ENCODE measurements at regions not wholly inside any gene's neighbourhood (a gene's known extent, or its start where the extent isn't known, plus 50 kb on each side); places are given as distances from the start of the nearest gene placed in this dataset.

DNA sequence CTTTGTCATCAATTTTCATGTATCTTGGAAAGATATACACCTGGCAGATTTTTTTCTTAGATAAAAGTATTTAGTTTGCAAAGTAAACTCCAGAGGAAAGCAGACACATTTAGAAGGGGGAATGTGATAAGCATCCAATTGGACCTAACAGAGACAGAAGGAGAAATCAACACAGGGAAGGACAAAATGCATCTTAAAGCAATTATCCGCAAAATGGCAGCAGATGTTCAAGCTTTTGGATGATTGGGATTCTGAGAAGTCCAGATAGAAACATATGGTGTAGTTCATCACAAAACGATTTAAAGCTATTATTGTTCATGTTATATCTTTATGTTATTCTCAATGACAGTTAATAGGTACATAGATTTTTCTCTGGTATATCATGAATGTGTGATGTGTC lies 1153.1 kb upstream of the B3GALT2 start:
- TF ChIP-seq, protein P1, sequence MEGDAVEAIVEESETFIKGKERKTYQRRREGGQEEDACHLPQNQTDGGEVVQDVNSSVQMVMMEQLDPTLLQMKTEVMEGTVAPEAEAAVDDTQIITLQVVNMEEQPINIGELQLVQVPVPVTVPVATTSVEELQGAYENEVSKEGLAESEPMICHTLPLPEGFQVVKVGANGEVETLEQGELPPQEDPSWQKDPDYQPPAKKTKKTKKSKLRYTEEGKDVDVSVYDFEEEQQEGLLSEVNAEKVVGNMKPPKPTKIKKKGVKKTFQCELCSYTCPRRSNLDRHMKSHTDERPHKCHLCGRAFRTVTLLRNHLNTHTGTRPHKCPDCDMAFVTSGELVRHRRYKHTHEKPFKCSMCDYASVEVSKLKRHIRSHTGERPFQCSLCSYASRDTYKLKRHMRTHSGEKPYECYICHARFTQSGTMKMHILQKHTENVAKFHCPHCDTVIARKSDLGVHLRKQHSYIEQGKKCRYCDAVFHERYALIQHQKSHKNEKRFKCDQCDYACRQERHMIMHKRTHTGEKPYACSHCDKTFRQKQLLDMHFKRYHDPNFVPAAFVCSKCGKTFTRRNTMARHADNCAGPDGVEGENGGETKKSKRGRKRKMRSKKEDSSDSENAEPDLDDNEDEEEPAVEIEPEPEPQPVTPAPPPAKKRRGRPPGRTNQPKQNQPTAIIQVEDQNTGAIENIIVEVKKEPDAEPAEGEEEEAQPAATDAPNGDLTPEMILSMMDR (IDR thresholded peaks at IDR 0.05; ENCODE audit: extremely low read depth in 1 of 2, insufficient read depth in 1 of 2, low read depth in 1 of 2, low read length in 2 of 2) = no peak
- TF ChIP-seq POLR2A (IDR thresholded peaks at IDR 0.05; ENCODE audit: low read depth, low read length) (no peak), FOS (IDR thresholded peaks at IDR 0.05; ENCODE audit: borderline replicate concordance, insufficient read depth, low read length) (no peak), POLR2AphosphoS5 (IDR thresholded peaks at IDR 0.05; ENCODE audit: insufficient read depth, low read depth, low read length) (no peak)
